Stimulated activated CD8-positive, alpha-beta memory T cell treated with anti-CD3 and anti-CD28 coated beads, Interleukin-4, amount 100 ng/mL, for 4 hours (primary cell): ENCODE measurements at regions not wholly inside any gene's neighbourhood (a gene's known extent, or its start where the extent isn't known, plus 50 kb on each side); places are given as distances from the start of the nearest gene placed in this dataset.
"Not testable (repeated sequence)": the region's sequence is repeated elsewhere in the genome, so short reads cannot be mapped to it uniquely, and the experiment has no call there.

Experiments used
- DNase-seq, 2 donors: peaks; one replicate each; pipeline ENCODE4 v3.0.0-alpha.2; 2020; ENCODE audit warnings: low read depth in 2 of 2, low spot score in 1 of 2

GRCh38 chr1:121569428-121569827 lies 384.7 kb downstream of the SRGAP2C start:
- no peak for DNase-seq

GRCh38 chr1:121573881-121574504 lies 389.2 kb downstream of the SRGAP2C start:
- DNase-seq = not testable (repeated sequence)

- not testable (repeated sequence) for DNase-seq
These were observed 389.7 kb downstream of the SRGAP2C start for GRCh38 chr1:121574505-121574899.

GRCh38 chr1:121582898-121583297 lies 398.1 kb downstream of the SRGAP2C start:
- not testable (repeated sequence) for DNase-seq

- no peak for DNase-seq
These were observed 401.8 kb downstream of the SRGAP2C start for GRCh38 chr1:121586369-121587229.

GRCh38 chr1:121587230-121587569 lies 402.4 kb downstream of the SRGAP2C start:
- DNase-seq = no peak

GRCh38 chr1:121587777-121588176 lies 403.0 kb downstream of the SRGAP2C start:
- no peak for DNase-seq

- DNase-seq = no peak
These were observed 409.3 kb downstream of the SRGAP2C start for GRCh38 chr1:121594096-121594495.

- DNase-seq = no peak
These were observed 410.3 kb downstream of the SRGAP2C start for GRCh38 chr1:121595089-121595488.

- not testable (repeated sequence) for DNase-seq
These were observed 420.2 kb downstream of the SRGAP2C start for GRCh38 chr1:121604843-121605444.

- DNase-seq = not testable (repeated sequence)
These were observed 422.7 kb downstream of the SRGAP2C start for GRCh38 chr1:121607499-121607898.
